ENCODE measurements at regions not wholly inside any gene's neighbourhood (a gene's known extent, or its start where the extent isn't known, plus 50 kb on each side); places are given as distances from the start of the nearest gene placed in this dataset.

GRCh38 chr18:34083910-34084535, 140.7 kb downstream of the NOL4 start:
- no peak overlapping the region for H3K4me3 ChIP-seq (ENCODE audit: low read depth, low read length)
- TF ChIP-seq CTCF (IDR thresholded peaks at IDR 0.05; ENCODE audit: borderline replicate concordance, insufficient read depth, low read depth, low read length), result no peak

- TF ChIP-seq CTCF (IDR thresholded peaks at IDR 0.05; ENCODE audit: borderline replicate concordance, insufficient read depth, low read depth, low read length), result no peak
- H3K4me3 ChIP-seq (ENCODE audit: low read depth, low read length), result no peak overlapping the region
These were observed 147.1 kb downstream of the NOL4 start for GRCh38 chr18:34077599-34077998.

DNA sequence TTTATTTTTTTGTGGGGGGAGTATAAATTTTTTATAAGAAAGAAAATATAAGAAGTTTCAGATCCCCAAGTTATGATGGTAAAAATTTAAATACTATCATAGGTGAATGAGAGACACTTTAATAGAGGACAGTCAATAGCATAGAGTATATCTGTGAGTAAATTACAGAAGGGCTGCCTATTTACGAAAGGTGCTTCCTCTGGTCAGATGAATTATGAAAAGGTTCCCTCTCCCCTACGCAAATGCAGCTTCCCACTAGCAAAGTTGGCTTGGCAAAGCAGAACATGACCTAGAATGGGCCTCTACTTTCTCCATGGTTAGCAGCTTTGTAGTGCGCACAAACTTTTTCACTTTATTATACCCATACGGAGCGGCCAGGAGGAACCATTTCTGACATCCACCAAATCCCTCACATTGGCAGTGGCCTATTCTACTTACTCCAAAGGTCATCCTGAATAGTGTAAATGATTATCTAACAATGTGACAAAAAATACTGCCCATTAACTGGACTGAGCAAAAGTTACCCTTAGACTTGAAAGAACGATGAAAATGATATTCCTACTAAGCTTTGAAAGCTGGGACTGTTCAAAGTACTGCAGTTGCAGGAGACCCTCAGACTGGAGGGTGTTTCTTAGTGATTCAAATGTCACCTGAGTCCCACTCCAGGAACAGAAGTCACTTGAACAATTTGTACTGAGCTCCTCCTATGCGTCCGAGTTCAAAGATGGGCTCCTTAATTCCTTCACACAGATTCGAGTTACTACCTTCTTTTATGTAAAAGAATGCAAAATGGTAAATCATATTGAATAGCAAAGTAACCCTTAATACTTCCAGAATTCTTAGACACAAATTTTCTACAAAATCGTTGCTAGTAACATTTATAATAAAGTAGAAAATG, 148.5 kb downstream of the NOL4 start:
- TF ChIP-seq CTCF (IDR thresholded peaks at IDR 0.05; ENCODE audit: borderline replicate concordance, insufficient read depth, low read depth, low read length), result no peak
- H3K4me3 ChIP-seq (ENCODE audit: low read depth, low read length), result no peak overlapping the region

DNA sequence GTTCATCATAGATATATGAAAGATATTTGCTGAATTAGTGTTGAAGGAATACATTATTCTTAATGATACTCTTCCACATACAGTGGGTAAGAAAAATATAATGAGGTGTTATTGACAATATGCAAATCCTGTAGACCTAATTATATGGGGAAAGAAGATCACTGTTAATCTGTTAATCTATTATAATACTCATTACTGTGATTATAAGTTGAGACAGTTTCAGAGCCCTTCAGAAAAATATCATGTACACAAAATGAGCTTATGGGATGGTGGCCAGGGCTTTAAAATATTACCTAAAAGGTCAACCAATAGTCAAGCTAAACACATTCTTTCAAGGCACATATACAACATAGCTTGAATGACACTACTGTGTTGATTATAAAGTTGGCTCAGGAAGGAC, 163.5 kb downstream of the NOL4 start:
- TF ChIP-seq CTCF (IDR thresholded peaks at IDR 0.05; ENCODE audit: borderline replicate concordance, insufficient read depth, low read depth, low read length), result no peak
- no peak overlapping the region for H3K4me3 ChIP-seq (ENCODE audit: low read depth, low read length)

GRCh38 chr18:34055227-34055626, 169.5 kb downstream of the NOL4 start:
- TF ChIP-seq CTCF (IDR thresholded peaks at IDR 0.05; ENCODE audit: borderline replicate concordance, insufficient read depth, low read depth, low read length), result no peak
- no peak overlapping the region for H3K4me3 ChIP-seq (ENCODE audit: low read depth, low read length)

GRCh38 chr18:34050661-34051060, 174.1 kb downstream of the NOL4 start:
- TF ChIP-seq CTCF (IDR thresholded peaks at IDR 0.05; ENCODE audit: borderline replicate concordance, insufficient read depth, low read depth, low read length), result no peak
- no peak overlapping the region for H3K4me3 ChIP-seq (ENCODE audit: low read depth, low read length)

GRCh38 chr18:34049511-34049910, 175.2 kb downstream of the NOL4 start:
- no peak for TF ChIP-seq CTCF (IDR thresholded peaks at IDR 0.05; ENCODE audit: borderline replicate concordance, insufficient read depth, low read depth, low read length)
- H3K4me3 ChIP-seq (ENCODE audit: low read depth, low read length), result no peak overlapping the region

All from GM12875 (cell line).